AG10803 (cell line): ENCODE measurements at regions not wholly inside any gene's neighbourhood (a gene's known extent, or its start where the extent isn't known, plus 50 kb on each side); places are given as distances from the start of the nearest gene placed in this dataset.
A peak's percentile ranks its signal among the peaks of the same experiment; 100 is the strongest.
"Not testable (repeated sequence)": the region's sequence is repeated elsewhere in the genome, so short reads cannot be mapped to it uniquely, and the experiment has no call there.

ENCODE experiments used
- DNase-seq: peaks from one replicate; pipeline ENCODE4 v3.0.0; 2010; ENCODE audit warnings: low read depth
- H3K4me3 ChIP-seq: 2 replicates; pipeline ENCODE4 v1.5.1; 2011; ENCODE audit warnings: mild to moderate bottlenecking, low read length, control low read depth
- CTCF ChIP-seq: conservative IDR thresholded peaks from 2 replicates; pipeline ENCODE4 v1.5.1; 2011; ENCODE audit warnings: mild to moderate bottlenecking, low read length, control low read depth, inconsistent platforms

GRCh38 chr2:105514576-105514975 lies 115.7 kb upstream of the FHL2 start:
- TF ChIP-seq CTCF, result no peak
- DNase-seq, result no peak
- H3K4me3 ChIP-seq, result no peak overlapping the region

- TF ChIP-seq CTCF, result no peak
- peak; percentile 26 for DNase-seq
- H3K4me3 ChIP-seq, result no peak overlapping the region
Measured at GRCh38 chr2:105510761-105511528, 112.1 kb upstream of the FHL2 start.

GRCh38 chr2:105509269-105510086 lies 110.6 kb upstream of the FHL2 start:
- H3K4me3 ChIP-seq, result no peak overlapping the region
- no peak for TF ChIP-seq CTCF
- DNase-seq, result no peak

GRCh38 chr2:105506860-105507259 lies 108.0 kb upstream of the FHL2 start:
- H3K4me3 ChIP-seq, result not testable (repeated sequence)
- DNase-seq, result peak; percentile 77

- no peak overlapping the region for H3K4me3 ChIP-seq
- DNase-seq, result peak; percentile 41
- TF ChIP-seq CTCF, result no peak
Measured at GRCh38 chr2:105504459-105504858, 105.6 kb upstream of the FHL2 start.

- H3K4me3 ChIP-seq, result no peak overlapping the region
- no peak for TF ChIP-seq CTCF
Measured at GRCh38 chr2:105502625-105503334, 103.9 kb upstream of the FHL2 start.

GRCh38 chr2:105498281-105498846 lies 99.5 kb upstream of the FHL2 start:
- H3K4me3 ChIP-seq, result no peak overlapping the region
- TF ChIP-seq CTCF, result no peak
- no peak for DNase-seq

More at GRCh38 chr2:105502625-105503334, 103.9 kb upstream of the FHL2 start:
- peak; percentile 56 for DNase-seq
